ENCODE measurements at regions not wholly inside any gene's neighbourhood (a gene's known extent, or its start where the extent isn't known, plus 50 kb on each side); places are given as distances from the start of the nearest gene placed in this dataset.

DNA sequence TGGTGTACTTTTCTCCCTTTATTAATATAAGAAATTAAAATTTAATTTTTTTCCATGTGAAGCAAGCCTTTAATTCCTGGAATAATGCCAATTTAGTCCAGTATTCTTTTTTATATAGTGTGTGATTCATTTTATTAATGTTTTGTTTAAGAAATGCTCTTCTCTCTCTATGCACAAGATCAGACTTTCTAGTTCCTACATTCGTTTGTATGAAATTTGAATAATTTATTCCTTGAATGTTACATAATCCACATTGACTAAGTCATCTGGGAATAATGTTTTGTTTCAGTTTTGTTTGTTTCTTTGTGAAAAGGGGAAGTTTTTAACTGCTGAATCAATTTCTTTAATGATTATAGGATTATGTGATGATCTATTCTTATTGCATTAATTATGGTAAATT, 181.4 kb upstream of the ID4 start (continued):
- TF ChIP-seq, protein P1, sequence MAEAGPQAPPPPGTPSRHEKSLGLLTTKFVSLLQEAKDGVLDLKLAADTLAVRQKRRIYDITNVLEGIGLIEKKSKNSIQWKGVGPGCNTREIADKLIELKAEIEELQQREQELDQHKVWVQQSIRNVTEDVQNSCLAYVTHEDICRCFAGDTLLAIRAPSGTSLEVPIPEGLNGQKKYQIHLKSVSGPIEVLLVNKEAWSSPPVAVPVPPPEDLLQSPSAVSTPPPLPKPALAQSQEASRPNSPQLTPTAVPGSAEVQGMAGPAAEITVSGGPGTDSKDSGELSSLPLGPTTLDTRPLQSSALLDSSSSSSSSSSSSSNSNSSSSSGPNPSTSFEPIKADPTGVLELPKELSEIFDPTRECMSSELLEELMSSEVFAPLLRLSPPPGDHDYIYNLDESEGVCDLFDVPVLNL (CRISPR knock-in tag; IDR thresholded peaks at IDR 0.05; ENCODE audit: low read depth) = no peak
- TF ChIP-seq NONO (IDR thresholded peaks at IDR 0.05; ENCODE audit: low read depth in 2 of 2, low read length in 1 of 2) (no peak), ZBTB2 (IDR thresholded peaks at IDR 0.05) (no peak), RBFOX2 (IDR thresholded peaks at IDR 0.05; ENCODE audit: low read depth, low read length) (no peak), PPARD (CRISPR knock-in tag; IDR thresholded peaks at IDR 0.05) (no peak)
- TF ChIP-seq, protein P2, sequence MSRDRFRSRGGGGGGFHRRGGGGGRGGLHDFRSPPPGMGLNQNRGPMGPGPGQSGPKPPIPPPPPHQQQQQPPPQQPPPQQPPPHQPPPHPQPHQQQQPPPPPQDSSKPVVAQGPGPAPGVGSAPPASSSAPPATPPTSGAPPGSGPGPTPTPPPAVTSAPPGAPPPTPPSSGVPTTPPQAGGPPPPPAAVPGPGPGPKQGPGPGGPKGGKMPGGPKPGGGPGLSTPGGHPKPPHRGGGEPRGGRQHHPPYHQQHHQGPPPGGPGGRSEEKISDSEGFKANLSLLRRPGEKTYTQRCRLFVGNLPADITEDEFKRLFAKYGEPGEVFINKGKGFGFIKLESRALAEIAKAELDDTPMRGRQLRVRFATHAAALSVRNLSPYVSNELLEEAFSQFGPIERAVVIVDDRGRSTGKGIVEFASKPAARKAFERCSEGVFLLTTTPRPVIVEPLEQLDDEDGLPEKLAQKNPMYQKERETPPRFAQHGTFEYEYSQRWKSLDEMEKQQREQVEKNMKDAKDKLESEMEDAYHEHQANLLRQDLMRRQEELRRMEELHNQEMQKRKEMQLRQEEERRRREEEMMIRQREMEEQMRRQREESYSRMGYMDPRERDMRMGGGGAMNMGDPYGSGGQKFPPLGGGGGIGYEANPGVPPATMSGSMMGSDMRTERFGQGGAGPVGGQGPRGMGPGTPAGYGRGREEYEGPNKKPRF (IDR thresholded peaks at IDR 0.05; ENCODE audit: low read depth, low read length) = no peak
